H1 (cell line): ENCODE measurements at regions not wholly inside any gene's neighbourhood (a gene's known extent, or its start where the extent isn't known, plus 50 kb on each side); places are given as distances from the start of the nearest gene placed in this dataset.

Source experiments
- ATF2 ChIP-seq: IDR thresholded peaks from 2 replicates; pipeline ENCODE4 v1.6.1; 2012; ENCODE audit warnings: low read length, inconsistent platforms
- GTF2F1 ChIP-seq: IDR thresholded peaks from 2 replicates; pipeline ENCODE4 v1.6.1; 2012; ENCODE audit warnings: low read depth, low read length, improper control_type of control experiment, borderline replicate concordance

GRCh38 chr10:4353059-4353655 lies 472.9 kb upstream of the AKR1E2 start (continued):
- no peak for TF ChIP-seq ATF2
- no peak for TF ChIP-seq GTF2F1
